Type B pancreatic cell (in vitro differentiated cells): ENCODE measurements at regions not wholly inside any gene's neighbourhood (a gene's known extent, or its start where the extent isn't known, plus 50 kb on each side); places are given as distances from the start of the nearest gene placed in this dataset.

Source experiments
- DNase-seq: peaks from one replicate; pipeline ENCODE4 v3.0.0; 2021; ENCODE audit warnings: mixed read lengths; ENCODE audit not compliant: unreplicated experiment; ENCODE audit errors: extremely low spot score
- H3K27ac Mint-ChIP-seq: 2 replicates; pipeline ENCODE4 v1.8.0; 2021; ENCODE audit warnings: mild to moderate bottlenecking, mixed read lengths
- H3K27me3 Mint-ChIP-seq: 2 replicates; pipeline ENCODE4 v1.8.0; 2021; ENCODE audit warnings: mixed read lengths
- H3K36me3 Mint-ChIP-seq: 2 replicates; pipeline ENCODE4 v1.8.0; 2021; ENCODE audit warnings: mixed read lengths
- H3K4me1 Mint-ChIP-seq: one replicate; pipeline ENCODE4 v1.8.0; 2021; ENCODE audit warnings: mixed read lengths; ENCODE audit not compliant: unreplicated experiment
- H3K4me3 Mint-ChIP-seq: 2 replicates; pipeline ENCODE4 v1.8.0; 2021; ENCODE audit warnings: mild to moderate bottlenecking, mixed read lengths
- H3K9me3 Mint-ChIP-seq: 2 replicates; pipeline ENCODE4 v1.8.0; 2021; ENCODE audit warnings: mixed read lengths
- TF ChIP-seq, protein P1 (sequence below): fragments of 200-600 bp; sonication (generic); conservative IDR thresholded peaks from 2 replicates; pipeline ENCODE4 v1.5.0; 2021; ENCODE audit warnings: antibody characterized with exemption, mild to moderate bottlenecking

GRCh38 chr3:18774319-18775088 is 349.4 kb upstream of the SATB1 start:
- H3K9me3 Mint-ChIP-seq: no peaks in the 10 kb centered on the region

DNA sequence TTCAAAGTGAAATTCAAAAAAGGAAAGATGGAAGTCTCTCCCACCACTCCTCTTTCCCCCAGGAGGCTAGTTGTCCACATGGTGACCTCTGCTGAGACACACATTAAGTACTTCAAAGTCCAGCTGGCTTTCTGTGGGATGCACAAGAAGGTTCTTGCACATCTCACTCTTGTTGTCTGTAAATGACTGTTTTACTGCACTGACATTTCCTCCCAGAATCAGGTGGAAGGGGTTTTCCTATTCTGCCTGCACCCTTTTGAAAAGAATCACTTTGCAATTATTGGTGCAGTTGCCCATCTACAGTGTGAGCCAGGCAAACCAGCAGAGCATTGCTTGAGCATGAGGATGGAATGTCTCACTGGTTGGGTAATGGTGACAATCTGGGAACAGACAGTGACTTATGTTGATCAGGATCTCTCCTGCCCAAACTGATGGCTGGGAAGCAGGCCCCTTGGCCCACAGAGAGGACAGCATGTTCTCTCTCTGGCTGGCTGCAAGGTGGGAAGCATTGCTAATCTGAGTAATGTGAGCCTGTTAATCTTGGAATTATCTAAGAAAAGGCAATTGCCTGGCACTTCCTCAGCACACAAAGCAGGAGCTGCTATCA is 347.7 kb upstream of the SATB1 start:
- Mint-ChIP-seq H3K27ac (no peak overlapping the region), H3K27me3 (no peaks in the 10 kb centered on the region)

More at GRCh38 chr3:18774319-18775088, 349.4 kb upstream of the SATB1 start:
- H3K27ac Mint-ChIP-seq: no peak overlapping the region
- H3K4me1 Mint-ChIP-seq: no peaks in the 10 kb centered on the region
- H3K36me3 Mint-ChIP-seq: no peaks in the 10 kb centered on the region
- peaks cover 4% of the 10 kb centered on the region for H3K27me3 Mint-ChIP-seq
- DNase-seq: no peak
- TF ChIP-seq, protein P1, sequence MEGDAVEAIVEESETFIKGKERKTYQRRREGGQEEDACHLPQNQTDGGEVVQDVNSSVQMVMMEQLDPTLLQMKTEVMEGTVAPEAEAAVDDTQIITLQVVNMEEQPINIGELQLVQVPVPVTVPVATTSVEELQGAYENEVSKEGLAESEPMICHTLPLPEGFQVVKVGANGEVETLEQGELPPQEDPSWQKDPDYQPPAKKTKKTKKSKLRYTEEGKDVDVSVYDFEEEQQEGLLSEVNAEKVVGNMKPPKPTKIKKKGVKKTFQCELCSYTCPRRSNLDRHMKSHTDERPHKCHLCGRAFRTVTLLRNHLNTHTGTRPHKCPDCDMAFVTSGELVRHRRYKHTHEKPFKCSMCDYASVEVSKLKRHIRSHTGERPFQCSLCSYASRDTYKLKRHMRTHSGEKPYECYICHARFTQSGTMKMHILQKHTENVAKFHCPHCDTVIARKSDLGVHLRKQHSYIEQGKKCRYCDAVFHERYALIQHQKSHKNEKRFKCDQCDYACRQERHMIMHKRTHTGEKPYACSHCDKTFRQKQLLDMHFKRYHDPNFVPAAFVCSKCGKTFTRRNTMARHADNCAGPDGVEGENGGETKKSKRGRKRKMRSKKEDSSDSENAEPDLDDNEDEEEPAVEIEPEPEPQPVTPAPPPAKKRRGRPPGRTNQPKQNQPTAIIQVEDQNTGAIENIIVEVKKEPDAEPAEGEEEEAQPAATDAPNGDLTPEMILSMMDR: no peak
- no peak overlapping the region for H3K4me3 Mint-ChIP-seq

GRCh38 chr3:18771931-18772330 is 346.8 kb upstream of the SATB1 start:
- Mint-ChIP-seq H3K27me3 (no peaks in the 10 kb centered on the region), H3K36me3 (no peaks in the 10 kb centered on the region), H3K4me3 (no peak overlapping the region), H3K27ac (no peak overlapping the region), H3K9me3 (no peaks in the 10 kb centered on the region), H3K4me1 (no peaks in the 10 kb centered on the region)
- DNase-seq: no peak
- TF ChIP-seq, protein P1: no peak

More for the DNA sequence above, 347.7 kb upstream of the SATB1 start:
- H3K4me1 Mint-ChIP-seq: no peaks in the 10 kb centered on the region
- no peaks in the 10 kb centered on the region for H3K36me3 Mint-ChIP-seq
- TF ChIP-seq, protein P1: no peak
- no peaks in the 10 kb centered on the region for H3K9me3 Mint-ChIP-seq
- no peak overlapping the region for H3K4me3 Mint-ChIP-seq
- no peak for DNase-seq

- no peak for DNase-seq
- Mint-ChIP-seq H3K4me1 (no peaks in the 10 kb centered on the region), H3K9me3 (no peaks in the 10 kb centered on the region), H3K36me3 (no peaks in the 10 kb centered on the region), H3K27ac (no peak overlapping the region), H3K27me3 (no peaks in the 10 kb centered on the region), H3K4me3 (no peak overlapping the region)
- TF ChIP-seq, protein P1: no peak
These were observed 345.7 kb upstream of the SATB1 start for GRCh38 chr3:18770800-18771199.

DNA sequence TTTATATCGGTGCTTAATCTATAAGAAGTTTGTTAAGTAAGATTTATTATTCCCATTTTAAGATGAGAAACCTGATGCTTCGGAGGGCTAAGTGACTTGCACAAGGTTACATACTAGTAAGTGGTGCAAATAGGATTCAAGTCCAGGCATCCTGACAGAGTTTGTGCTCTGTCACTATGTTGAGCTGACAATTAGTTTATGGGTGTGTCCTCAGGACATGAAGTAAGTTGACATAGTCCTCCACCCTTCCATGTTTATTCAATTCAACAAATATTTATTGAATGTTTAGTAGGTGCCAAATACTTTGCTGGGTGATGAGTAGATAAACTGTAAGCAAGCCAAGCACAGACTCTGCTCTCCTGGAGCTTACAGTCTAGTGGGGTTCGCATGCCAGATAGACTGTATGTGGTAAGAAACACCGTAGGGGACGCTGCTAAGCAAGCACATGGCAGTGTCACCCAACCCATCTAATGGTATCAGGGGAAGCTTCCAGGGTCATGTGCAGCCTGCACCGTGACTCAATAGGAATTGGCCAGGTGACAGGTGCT is 342.7 kb upstream of the SATB1 start:
- H3K27ac Mint-ChIP-seq: no peak overlapping the region
- no peaks in the 10 kb centered on the region for H3K4me1 Mint-ChIP-seq
- no peaks in the 10 kb centered on the region for H3K27me3 Mint-ChIP-seq
- no peak for DNase-seq
- no peak overlapping the region for H3K4me3 Mint-ChIP-seq
- H3K36me3 Mint-ChIP-seq: no peaks in the 10 kb centered on the region
- TF ChIP-seq, protein P1: no peak
- no peaks in the 10 kb centered on the region for H3K9me3 Mint-ChIP-seq
